ENCODE measurements at regions not wholly inside any gene's neighbourhood (a gene's known extent, or its start where the extent isn't known, plus 50 kb on each side); places are given as distances from the start of the nearest gene placed in this dataset.

DNA sequence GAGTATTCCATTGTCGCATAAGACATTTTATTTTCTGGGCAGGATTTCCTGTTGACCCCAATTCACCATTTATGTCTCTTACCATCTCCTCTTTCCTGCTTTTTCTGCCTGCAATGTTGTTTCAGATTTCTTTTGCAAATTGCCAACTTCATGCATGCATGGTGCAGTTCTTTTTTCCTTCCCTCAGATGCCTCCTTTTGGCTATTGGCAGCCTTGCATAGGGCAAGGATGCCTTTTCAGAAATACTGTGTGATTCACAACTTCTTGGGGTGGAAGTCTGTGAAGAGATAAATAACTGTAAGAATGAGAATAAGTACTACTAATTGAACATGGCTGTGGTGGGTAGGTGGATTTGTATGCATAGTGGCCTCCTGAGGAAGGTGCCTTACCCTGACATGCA is 116.7 kb downstream of the SOX4 start:
- Histone ChIP-seq H3K4me2 (ENCODE audit: low read length) (no peak overlapping the region), H3K9me3 (ENCODE audit: low read length) (no peaks in the 10 kb centered on the region), H3K9me2 (ENCODE audit: low read depth, low read length) (no peaks in the 10 kb centered on the region), H3K4me3 (ENCODE audit: low read depth, low read length, poor library complexity, severe bottlenecking) (no peak overlapping the region), H3K4me1 (ENCODE audit: insufficient read depth, low read length, severe bottlenecking) (no peaks in the 10 kb centered on the region), H3K79me2 (ENCODE audit: insufficient read depth, low read length) (no peaks in the 10 kb centered on the region), H4K20me1 (ENCODE audit: insufficient read depth, low read length) (no peaks in the 10 kb centered on the region), H3K27ac (ENCODE audit: low read depth, low read length, poor library complexity, severe bottlenecking) (no peak overlapping the region), H3F3A (ENCODE audit: insufficient read depth, low read length) (no peaks in the 10 kb centered on the region), H3K9ac (ENCODE audit: low read length) (no peak overlapping the region), H3K36me3 (ENCODE audit: insufficient read depth, low read length) (no peaks in the 10 kb centered on the region), H3K27me3 (ENCODE audit: insufficient read depth, low read length) (no peaks in the 10 kb centered on the region), H2AFZ (ENCODE audit: low read length) (no peak overlapping the region)
- TF ChIP-seq EZH2 (IDR thresholded peaks at IDR 0.05; ENCODE audit: borderline replicate concordance, low read length): no peak
- TF ChIP-seq, protein P1, sequence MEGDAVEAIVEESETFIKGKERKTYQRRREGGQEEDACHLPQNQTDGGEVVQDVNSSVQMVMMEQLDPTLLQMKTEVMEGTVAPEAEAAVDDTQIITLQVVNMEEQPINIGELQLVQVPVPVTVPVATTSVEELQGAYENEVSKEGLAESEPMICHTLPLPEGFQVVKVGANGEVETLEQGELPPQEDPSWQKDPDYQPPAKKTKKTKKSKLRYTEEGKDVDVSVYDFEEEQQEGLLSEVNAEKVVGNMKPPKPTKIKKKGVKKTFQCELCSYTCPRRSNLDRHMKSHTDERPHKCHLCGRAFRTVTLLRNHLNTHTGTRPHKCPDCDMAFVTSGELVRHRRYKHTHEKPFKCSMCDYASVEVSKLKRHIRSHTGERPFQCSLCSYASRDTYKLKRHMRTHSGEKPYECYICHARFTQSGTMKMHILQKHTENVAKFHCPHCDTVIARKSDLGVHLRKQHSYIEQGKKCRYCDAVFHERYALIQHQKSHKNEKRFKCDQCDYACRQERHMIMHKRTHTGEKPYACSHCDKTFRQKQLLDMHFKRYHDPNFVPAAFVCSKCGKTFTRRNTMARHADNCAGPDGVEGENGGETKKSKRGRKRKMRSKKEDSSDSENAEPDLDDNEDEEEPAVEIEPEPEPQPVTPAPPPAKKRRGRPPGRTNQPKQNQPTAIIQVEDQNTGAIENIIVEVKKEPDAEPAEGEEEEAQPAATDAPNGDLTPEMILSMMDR (IDR thresholded peaks at IDR 0.05; ENCODE audit: low read length): no peak

DNA sequence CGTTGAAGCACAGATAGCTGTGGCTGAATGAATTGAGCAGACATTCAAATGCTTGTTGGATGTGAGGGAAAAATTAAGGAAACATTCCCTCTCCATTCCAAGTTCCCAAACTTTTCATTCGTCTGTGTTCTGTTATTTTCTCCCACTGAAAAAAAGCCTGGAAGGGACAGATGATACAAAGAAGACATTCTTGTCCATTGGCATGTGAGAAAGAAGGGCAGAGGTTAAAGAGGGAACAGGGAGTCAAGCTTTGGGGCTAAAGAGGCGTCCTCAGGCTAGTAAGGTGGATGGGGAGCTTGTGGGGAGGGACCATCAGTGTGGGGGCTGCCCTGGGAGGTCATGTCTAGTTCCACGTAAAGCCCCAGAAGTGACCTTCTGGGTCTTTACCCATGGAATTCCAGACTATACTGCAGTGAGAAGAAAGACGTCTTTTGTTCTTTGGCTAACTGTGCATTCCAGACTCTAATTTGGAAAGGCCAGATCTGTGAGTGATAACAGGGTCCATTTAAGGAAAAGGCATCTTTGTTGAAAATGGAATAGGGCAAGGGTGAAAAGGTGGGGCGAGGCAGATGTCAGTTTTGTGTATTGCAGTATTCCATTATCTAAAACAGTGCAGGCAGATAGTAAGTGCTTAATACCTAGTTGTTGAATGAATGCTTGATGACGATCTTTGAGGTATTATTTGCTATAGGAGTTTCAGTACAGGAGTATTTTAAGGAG is 117.5 kb downstream of the SOX4 start:
- Histone ChIP-seq H3K36me3 (ENCODE audit: insufficient read depth, low read length) (no peaks in the 10 kb centered on the region), H3K27ac (ENCODE audit: low read depth, low read length, poor library complexity, severe bottlenecking) (no peak overlapping the region), H3K4me3 (ENCODE audit: low read depth, low read length, poor library complexity, severe bottlenecking) (no peak overlapping the region), H3K27me3 (ENCODE audit: insufficient read depth, low read length) (no peaks in the 10 kb centered on the region), H3F3A (ENCODE audit: insufficient read depth, low read length) (no peaks in the 10 kb centered on the region), H4K20me1 (ENCODE audit: insufficient read depth, low read length) (no peaks in the 10 kb centered on the region), H3K9ac (ENCODE audit: low read length) (no peak overlapping the region), H3K79me2 (ENCODE audit: insufficient read depth, low read length) (no peaks in the 10 kb centered on the region), H2AFZ (ENCODE audit: low read length) (no peak overlapping the region), H3K9me3 (ENCODE audit: low read length) (no peaks in the 10 kb centered on the region), H3K4me1 (ENCODE audit: insufficient read depth, low read length, severe bottlenecking) (no peaks in the 10 kb centered on the region), H3K9me2 (ENCODE audit: low read depth, low read length) (no peaks in the 10 kb centered on the region), H3K4me2 (ENCODE audit: low read length) (no peak overlapping the region)
- TF ChIP-seq, protein P1 (IDR thresholded peaks at IDR 0.05; ENCODE audit: low read length): no peak
- no peak for TF ChIP-seq EZH2 (IDR thresholded peaks at IDR 0.05; ENCODE audit: borderline replicate concordance, low read length)

DNA sequence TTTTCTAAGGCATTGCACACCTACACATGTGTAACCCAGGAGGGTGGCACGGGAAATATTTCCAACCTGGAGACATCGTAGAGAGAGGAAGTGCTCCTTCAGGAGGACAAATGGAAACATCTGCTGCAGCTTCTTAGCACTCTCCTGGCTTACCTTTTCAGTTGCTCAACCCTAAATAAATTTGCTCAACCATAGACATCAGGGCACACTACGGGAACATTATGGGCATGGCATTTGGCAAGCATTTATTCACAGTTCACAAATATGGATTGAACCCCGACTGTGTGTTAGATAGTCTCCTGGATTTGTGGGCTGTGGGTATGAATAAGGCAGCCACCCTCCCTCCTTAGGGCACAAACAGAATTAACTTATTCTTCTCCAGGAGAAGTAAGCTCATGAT is 118.7 kb downstream of the SOX4 start:
- H2AFZ ChIP-seq (ENCODE audit: low read length): no peak overlapping the region

DNA sequence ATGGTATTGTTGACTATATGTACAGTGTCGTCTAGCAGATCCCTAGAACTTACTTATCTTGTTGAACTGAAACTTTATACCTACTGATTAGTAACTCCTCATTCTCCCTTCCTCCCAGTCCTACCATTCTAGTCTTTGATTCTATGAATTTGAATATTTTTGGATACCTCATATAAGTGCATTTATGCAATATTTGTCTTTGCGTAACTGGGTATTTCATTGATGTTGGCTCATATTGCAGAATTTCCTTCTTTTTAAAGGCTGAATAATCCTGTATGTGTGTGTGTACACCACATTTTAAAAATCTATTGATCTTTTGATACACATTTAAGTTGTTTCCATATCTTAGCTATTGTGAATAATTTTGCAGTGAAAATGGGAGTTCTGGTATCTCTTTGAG is 119.9 kb downstream of the SOX4 start:
- H3K27me3 ChIP-seq (ENCODE audit: insufficient read depth, low read length): no peaks in the 10 kb centered on the region
- H4K20me1 ChIP-seq (ENCODE audit: insufficient read depth, low read length): no peaks in the 10 kb centered on the region
- no peak overlapping the region for H3K9ac ChIP-seq (ENCODE audit: low read length)
- no peak overlapping the region for H3K27ac ChIP-seq (ENCODE audit: low read depth, low read length, poor library complexity, severe bottlenecking)
- H3K36me3 ChIP-seq (ENCODE audit: insufficient read depth, low read length): no peaks in the 10 kb centered on the region
- no peaks in the 10 kb centered on the region for H3K4me1 ChIP-seq (ENCODE audit: insufficient read depth, low read length, severe bottlenecking)
- H3K9me3 ChIP-seq (ENCODE audit: low read length): no peaks in the 10 kb centered on the region
- no peaks in the 10 kb centered on the region for H3K79me2 ChIP-seq (ENCODE audit: insufficient read depth, low read length)
- H3F3A ChIP-seq (ENCODE audit: insufficient read depth, low read length): no peaks in the 10 kb centered on the region
- H3K4me2 ChIP-seq (ENCODE audit: low read length): no peak overlapping the region
- H3K9me2 ChIP-seq (ENCODE audit: low read depth, low read length): no peaks in the 10 kb centered on the region
- H3K4me3 ChIP-seq (ENCODE audit: low read depth, low read length, poor library complexity, severe bottlenecking): no peak overlapping the region
- TF ChIP-seq, protein P1 (IDR thresholded peaks at IDR 0.05; ENCODE audit: low read length): no peak
- TF ChIP-seq EZH2 (IDR thresholded peaks at IDR 0.05; ENCODE audit: borderline replicate concordance, low read length): no peak
- H2AFZ ChIP-seq (ENCODE audit: low read length): no peak overlapping the region

More for the DNA sequence above, 118.7 kb downstream of the SOX4 start:
- no peak overlapping the region for H3K4me3 ChIP-seq (ENCODE audit: low read depth, low read length, poor library complexity, severe bottlenecking)
- no peaks in the 10 kb centered on the region for H3K79me2 ChIP-seq (ENCODE audit: insufficient read depth, low read length)
- H3K4me2 ChIP-seq (ENCODE audit: low read length): no peak overlapping the region
- H3K27ac ChIP-seq (ENCODE audit: low read depth, low read length, poor library complexity, severe bottlenecking): no peak overlapping the region
- no peaks in the 10 kb centered on the region for H4K20me1 ChIP-seq (ENCODE audit: insufficient read depth, low read length)
- TF ChIP-seq EZH2 (IDR thresholded peaks at IDR 0.05; ENCODE audit: borderline replicate concordance, low read length): no peak
- H3K9ac ChIP-seq (ENCODE audit: low read length): no peak overlapping the region
- H3K9me2 ChIP-seq (ENCODE audit: low read depth, low read length): no peaks in the 10 kb centered on the region
- no peaks in the 10 kb centered on the region for H3K36me3 ChIP-seq (ENCODE audit: insufficient read depth, low read length)
- H3K27me3 ChIP-seq (ENCODE audit: insufficient read depth, low read length): no peaks in the 10 kb centered on the region
- no peaks in the 10 kb centered on the region for H3F3A ChIP-seq (ENCODE audit: insufficient read depth, low read length)
- no peaks in the 10 kb centered on the region for H3K4me1 ChIP-seq (ENCODE audit: insufficient read depth, low read length, severe bottlenecking)
- no peaks in the 10 kb centered on the region for H3K9me3 ChIP-seq (ENCODE audit: low read length)

All from OCI-LY1 (cell line).